Nephron progenitor cell (in vitro differentiated cells): ENCODE measurements at regions not wholly inside any gene's neighbourhood (a gene's known extent, or its start where the extent isn't known, plus 50 kb on each side); places are given as distances from the start of the nearest gene placed in this dataset.

ENCODE experiments used
- DNase-seq: peaks from one replicate; pipeline ENCODE4 v3.0.0; 2021
- H3K27ac Mint-ChIP-seq: 2 replicates; pipeline ENCODE4 v1.8.0; 2021; ENCODE audit warnings: mild to moderate bottlenecking, moderate library complexity, mixed read lengths
- H3K27me3 Mint-ChIP-seq: 2 replicates; pipeline ENCODE4 v1.8.0; 2021; ENCODE audit warnings: mild to moderate bottlenecking, low read depth, mixed read lengths; ENCODE audit not compliant: poor library complexity
- H3K36me3 Mint-ChIP-seq: 2 replicates; pipeline ENCODE4 v1.8.0; 2021; ENCODE audit warnings: low read depth, mixed read lengths
- H3K4me1 Mint-ChIP-seq: 2 replicates; pipeline ENCODE4 v1.8.0; 2021; ENCODE audit warnings: mixed read lengths
- H3K4me3 Mint-ChIP-seq: 2 replicates; pipeline ENCODE4 v1.8.0; 2021; ENCODE audit warnings: mild to moderate bottlenecking, moderate library complexity, mixed read lengths
- H3K9me3 Mint-ChIP-seq: 2 replicates; pipeline ENCODE4 v1.8.0; 2021; ENCODE audit warnings: mild to moderate bottlenecking, moderate library complexity, mixed read lengths
- CTCF ChIP-seq: fragments of 200-600 bp; sonication (generic); IDR thresholded peaks from 2 replicates; pipeline ENCODE4 v1.5.0; 2021; ENCODE audit warnings: antibody characterized with exemption

- Mint-ChIP-seq H3K4me3 (no peak overlapping the region), H3K27me3 (peaks cover 7% of the 10 kb centered on the region), H3K9me3 (no peaks in the 10 kb centered on the region), H3K36me3 (no peaks in the 10 kb centered on the region), H3K27ac (no peak overlapping the region), H3K4me1 (no peaks in the 10 kb centered on the region)
- no peak for DNase-seq
- TF ChIP-seq CTCF: no peak
Measured at GRCh38 chr3:190790185-190790584, 72.3 kb downstream of the GMNC start.

- TF ChIP-seq CTCF: no peak
- DNase-seq: no peak
- H3K4me3 Mint-ChIP-seq: no peak overlapping the region
- peaks cover 4% of the 10 kb centered on the region for H3K27me3 Mint-ChIP-seq
- no peaks in the 10 kb centered on the region for H3K4me1 Mint-ChIP-seq
- no peaks in the 10 kb centered on the region for H3K36me3 Mint-ChIP-seq
- no peaks in the 10 kb centered on the region for H3K9me3 Mint-ChIP-seq
- H3K27ac Mint-ChIP-seq: no peak overlapping the region
Measured at GRCh38 chr3:190786898-190787297, 75.6 kb downstream of the GMNC start.

- Mint-ChIP-seq H3K27me3 (peaks cover 6% of the 10 kb centered on the region), H3K9me3 (no peaks in the 10 kb centered on the region), H3K27ac (no peak overlapping the region), H3K36me3 (no peaks in the 10 kb centered on the region), H3K4me3 (no peak overlapping the region), H3K4me1 (no peaks in the 10 kb centered on the region)
- no peak for DNase-seq
- TF ChIP-seq CTCF: no peak
Measured at GRCh38 chr3:190785047-190785446, 77.4 kb downstream of the GMNC start.

GRCh38 chr3:190780524-190780923 is 82.0 kb downstream of the GMNC start:
- Mint-ChIP-seq H3K4me3 (no peak overlapping the region), H3K9me3 (peaks cover 3% of the 10 kb centered on the region), H3K27ac (no peak overlapping the region), H3K4me1 (no peaks in the 10 kb centered on the region), H3K36me3 (no peaks in the 10 kb centered on the region), H3K27me3 (peaks cover 2% of the 10 kb centered on the region)
- DNase-seq: no peak
- TF ChIP-seq CTCF: no peak

- no peaks in the 10 kb centered on the region for H3K4me1 Mint-ChIP-seq
- no peak overlapping the region for H3K4me3 Mint-ChIP-seq
- no peak for DNase-seq
- H3K27me3 Mint-ChIP-seq: no peaks in the 10 kb centered on the region
- H3K27ac Mint-ChIP-seq: no peak overlapping the region
- peaks cover 17% of the 10 kb centered on the region for H3K9me3 Mint-ChIP-seq
- H3K36me3 Mint-ChIP-seq: no peaks in the 10 kb centered on the region
- TF ChIP-seq CTCF: no peak
Measured at GRCh38 chr3:190774633-190775032, 87.9 kb downstream of the GMNC start.

- Mint-ChIP-seq H3K27me3 (no peaks in the 10 kb centered on the region), H3K36me3 (no peaks in the 10 kb centered on the region), H3K4me3 (no peak overlapping the region), H3K4me1 (no peaks in the 10 kb centered on the region), H3K27ac (no peak overlapping the region), H3K9me3 (peaks cover 17% of the 10 kb centered on the region)
- no peak for DNase-seq
- TF ChIP-seq CTCF: no peak
Measured at GRCh38 chr3:190773948-190774347, 88.5 kb downstream of the GMNC start.
